ENCODE measurements at regions not wholly inside any gene's neighbourhood (a gene's known extent, or its start where the extent isn't known, plus 50 kb on each side); places are given as distances from the start of the nearest gene placed in this dataset.

- no peak overlapping the region for H3K4me3 Mint-ChIP-seq
- no peaks in the 10 kb centered on the region for H3K9me3 Mint-ChIP-seq
- H3K4me1 Mint-ChIP-seq (ENCODE audit: unreplicated experiment): peaks cover 25% of the 10 kb centered on the region
- no peak for DNase-seq (ENCODE audit: extremely low spot score, unreplicated experiment)
- H3K36me3 Mint-ChIP-seq: no peaks in the 10 kb centered on the region
- no peak for TF ChIP-seq CTCF (conservative IDR thresholded peaks at IDR 0.05)
- no peaks in the 10 kb centered on the region for H3K27me3 Mint-ChIP-seq
- no peak overlapping the region for H3K27ac Mint-ChIP-seq
Observed at GRCh38 chr12:59079002-59079401, 158.7 kb upstream of the LRIG3 start.

GRCh38 chr12:59077575-59078426 is 157.5 kb upstream of the LRIG3 start:
- Mint-ChIP-seq H3K4me3 (no peak overlapping the region), H3K27me3 (no peaks in the 10 kb centered on the region), H3K36me3 (no peaks in the 10 kb centered on the region), H3K27ac (no peak overlapping the region), H3K4me1 (ENCODE audit: unreplicated experiment) (peaks cover 20% of the 10 kb centered on the region), H3K9me3 (peaks cover under 1% of the 10 kb centered on the region)
- no peak for DNase-seq (ENCODE audit: extremely low spot score, unreplicated experiment)
- no peak for TF ChIP-seq CTCF (conservative IDR thresholded peaks at IDR 0.05)

GRCh38 chr12:59077153-59077552 is 156.8 kb upstream of the LRIG3 start:
- no peak overlapping the region for H3K4me3 Mint-ChIP-seq
- H3K36me3 Mint-ChIP-seq: no peaks in the 10 kb centered on the region
- peaks cover 7% of the 10 kb centered on the region for H3K9me3 Mint-ChIP-seq
- H3K4me1 Mint-ChIP-seq (ENCODE audit: unreplicated experiment): peaks cover 20% of the 10 kb centered on the region
- TF ChIP-seq CTCF (conservative IDR thresholded peaks at IDR 0.05): no peak
- no peak for DNase-seq (ENCODE audit: extremely low spot score, unreplicated experiment)
- no peaks in the 10 kb centered on the region for H3K27me3 Mint-ChIP-seq
- H3K27ac Mint-ChIP-seq: no peak overlapping the region

- no peaks in the 10 kb centered on the region for H3K36me3 Mint-ChIP-seq
- peaks cover 22% of the 10 kb centered on the region for H3K4me1 Mint-ChIP-seq (ENCODE audit: unreplicated experiment)
- H3K27me3 Mint-ChIP-seq: no peaks in the 10 kb centered on the region
- no peak overlapping the region for H3K4me3 Mint-ChIP-seq
- H3K27ac Mint-ChIP-seq: no peak overlapping the region
- TF ChIP-seq CTCF (conservative IDR thresholded peaks at IDR 0.05): no peak
- peaks cover 7% of the 10 kb centered on the region for H3K9me3 Mint-ChIP-seq
- DNase-seq (ENCODE audit: extremely low spot score, unreplicated experiment): no peak
Observed at GRCh38 chr12:59076622-59077021, 156.3 kb upstream of the LRIG3 start.

GRCh38 chr12:59075968-59076490 is 155.7 kb upstream of the LRIG3 start:
- TF ChIP-seq CTCF (conservative IDR thresholded peaks at IDR 0.05): peak; percentile 47
- no peak for DNase-seq (ENCODE audit: extremely low spot score, unreplicated experiment)
- Mint-ChIP-seq H3K4me1 (ENCODE audit: unreplicated experiment) (peaks cover 23% of the 10 kb centered on the region), H3K27ac (no peak overlapping the region), H3K9me3 (peaks cover 7% of the 10 kb centered on the region), H3K27me3 (no peaks in the 10 kb centered on the region), H3K4me3 (no peak overlapping the region), H3K36me3 (no peaks in the 10 kb centered on the region)
